ENCODE measurements at regions not wholly inside any gene's neighbourhood (a gene's known extent, or its start where the extent isn't known, plus 50 kb on each side); places are given as distances from the start of the nearest gene placed in this dataset.

- Histone ChIP-seq H3K9me3 (replicated peaks; ENCODE audit: insufficient read depth, low read length) (no peaks in the 10 kb centered on the region), H3K79me2 (ENCODE audit: low read length) (no peaks in the 10 kb centered on the region), H3K4me3 (ENCODE audit: low read length) (no peak overlapping the region), H3K27me3 (replicated peaks; ENCODE audit: insufficient read depth, low read length) (no peaks in the 10 kb centered on the region), H3K9me2 (replicated peaks; ENCODE audit: insufficient read depth, low read length) (no peaks in the 10 kb centered on the region), H3K4me2 (ENCODE audit: low read depth, low read length) (no peak overlapping the region), H2AFZ (ENCODE audit: low read length) (no peak overlapping the region), H4K20me1 (ENCODE audit: insufficient read depth, low read length) (no peaks in the 10 kb centered on the region), H3K9ac (ENCODE audit: low read length) (no peak overlapping the region), H3K36me3 (replicated peaks; ENCODE audit: insufficient read depth, low read length) (no peaks in the 10 kb centered on the region), H3K27ac (ENCODE audit: low read length) (no peak overlapping the region), H3F3A (ENCODE audit: insufficient read depth, low read length) (no peaks in the 10 kb centered on the region), H3K4me1 (ENCODE audit: low read length) (peaks cover 13% of the 10 kb centered on the region)
- DNase-seq = no peak
- TF ChIP-seq CTCF (IDR thresholded peaks at IDR 0.05; ENCODE audit: low read length) (no peak), EZH2phosphoT487 (IDR thresholded peaks at IDR 0.05; ENCODE audit: low read length) (no peak)
Measured at GRCh38 chr2:8078705-8079104, 603.2 kb upstream of the ID2 start.

GRCh38 chr2:8080063-8080462, 601.8 kb upstream of the ID2 start:
- peak overlapping the region; percentile 5; the same call in 1 of the 2 replicates for H3K4me2 ChIP-seq (ENCODE audit: low read depth, low read length)
- no peak overlapping the region for H3K4me3 ChIP-seq (ENCODE audit: low read length)

GRCh38 chr2:8081130-8081529, 600.7 kb upstream of the ID2 start:
- no peak overlapping the region for H2AFZ ChIP-seq (ENCODE audit: low read length)
- no peaks in the 10 kb centered on the region for H3K36me3 ChIP-seq (replicated peaks; ENCODE audit: insufficient read depth, low read length)
- no peak overlapping the region for H3K4me3 ChIP-seq (ENCODE audit: low read length)
- H3F3A ChIP-seq (ENCODE audit: insufficient read depth, low read length) = no peaks in the 10 kb centered on the region
- H3K9ac ChIP-seq (ENCODE audit: low read length) = no peak overlapping the region
- H3K9me2 ChIP-seq (replicated peaks; ENCODE audit: insufficient read depth, low read length) = no peaks in the 10 kb centered on the region
- H4K20me1 ChIP-seq (ENCODE audit: insufficient read depth, low read length) = no peaks in the 10 kb centered on the region
- H3K27ac ChIP-seq (ENCODE audit: low read length) = no peak overlapping the region
- H3K79me2 ChIP-seq (ENCODE audit: low read length) = no peaks in the 10 kb centered on the region
- no peaks in the 10 kb centered on the region for H3K9me3 ChIP-seq (replicated peaks; ENCODE audit: insufficient read depth, low read length)
- no peak for DNase-seq
- H3K4me1 ChIP-seq (ENCODE audit: low read length) = peaks cover 13% of the 10 kb centered on the region
- H3K4me2 ChIP-seq (ENCODE audit: low read depth, low read length) = no peak overlapping the region
- no peak for TF ChIP-seq EZH2phosphoT487 (IDR thresholded peaks at IDR 0.05; ENCODE audit: low read length)
- no peak for TF ChIP-seq EZH2 (optimal IDR thresholded peaks at IDR 0.05; ENCODE audit: low read depth, low read length)
- TF ChIP-seq CTCF (IDR thresholded peaks at IDR 0.05; ENCODE audit: low read length) = no peak
- no peaks in the 10 kb centered on the region for H3K27me3 ChIP-seq (replicated peaks; ENCODE audit: insufficient read depth, low read length)

More at GRCh38 chr2:8080063-8080462, 601.8 kb upstream of the ID2 start:
- Histone ChIP-seq H3K9me2 (replicated peaks; ENCODE audit: insufficient read depth, low read length) (no peaks in the 10 kb centered on the region), H3K4me1 (ENCODE audit: low read length) (peaks cover 13% of the 10 kb centered on the region), H3K79me2 (ENCODE audit: low read length) (no peaks in the 10 kb centered on the region), H3K27ac (ENCODE audit: low read length) (no peak overlapping the region), H3F3A (ENCODE audit: insufficient read depth, low read length) (no peaks in the 10 kb centered on the region), H4K20me1 (ENCODE audit: insufficient read depth, low read length) (no peaks in the 10 kb centered on the region), H3K9ac (ENCODE audit: low read length) (no peak overlapping the region), H2AFZ (ENCODE audit: low read length) (no peak overlapping the region), H3K36me3 (replicated peaks; ENCODE audit: insufficient read depth, low read length) (no peaks in the 10 kb centered on the region), H3K27me3 (replicated peaks; ENCODE audit: insufficient read depth, low read length) (no peaks in the 10 kb centered on the region), H3K9me3 (replicated peaks; ENCODE audit: insufficient read depth, low read length) (no peaks in the 10 kb centered on the region)
- DNase-seq = no peak
- TF ChIP-seq EZH2 (optimal IDR thresholded peaks at IDR 0.05; ENCODE audit: low read depth, low read length) = no peak
- no peak for TF ChIP-seq CTCF (IDR thresholded peaks at IDR 0.05; ENCODE audit: low read length)
- no peak for TF ChIP-seq EZH2phosphoT487 (IDR thresholded peaks at IDR 0.05; ENCODE audit: low read length)
